Erythroblast (primary cell): ENCODE measurements at regions not wholly inside any gene's neighbourhood (a gene's known extent, or its start where the extent isn't known, plus 50 kb on each side); places are given as distances from the start of the nearest gene placed in this dataset.
"Not testable (repeated sequence)": the region's sequence is repeated elsewhere in the genome, so short reads cannot be mapped to it uniquely, and the experiment has no call there.

Experiments
- GATA1 ChIP-seq: IDR thresholded peaks from 2 replicates; pipeline ENCODE4 v1.6.1; 2011; ENCODE audit warnings: low read depth, mild to moderate bottlenecking, control low read depth, low read length, moderate library complexity
- POLR2A ChIP-seq: IDR thresholded peaks from 2 replicates; pipeline ENCODE4 v1.6.1; 2011; ENCODE audit warnings: mild to moderate bottlenecking, low read length

DNA sequence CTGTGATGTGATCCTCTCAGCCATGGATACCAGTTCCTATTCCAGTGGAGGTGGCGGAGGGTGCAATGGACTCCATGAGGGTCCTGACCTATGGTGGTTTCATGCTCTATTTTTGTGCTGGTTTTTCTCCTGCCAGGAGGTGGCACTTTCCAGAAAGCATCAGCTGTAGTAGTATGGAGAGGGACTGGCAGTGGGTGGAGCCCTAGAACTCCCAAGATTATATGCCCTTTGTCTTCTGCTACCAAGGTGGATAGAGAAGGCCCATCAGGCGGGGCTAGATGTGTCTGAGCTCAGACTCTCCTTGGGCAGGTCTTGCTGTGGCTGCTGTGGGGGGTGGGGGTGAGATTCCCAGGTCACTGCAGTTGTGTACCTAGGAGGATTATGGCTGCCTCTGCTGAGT lies 104.5 kb upstream of the S1PR3 start:
- TF ChIP-seq POLR2A, GATA1: not testable (repeated sequence)
